RWPE2 (cell line): ENCODE measurements at regions not wholly inside any gene's neighbourhood (a gene's known extent, or its start where the extent isn't known, plus 50 kb on each side); places are given as distances from the start of the nearest gene placed in this dataset.

Source experiments
- ATAC-seq: fragments of 200-7000 bp; cut with Tn5 transposase; 3 replicates; pipeline ENCODE4 v1.9.1; 2021; ENCODE audit warnings: low read depth
- DNase-seq: peaks from one replicate; pipeline ENCODE4 v3.0.0-alpha.2; 2020; ENCODE audit warnings: low spot score
- H3K27ac ChIP-seq: fragments of 450-650 bp; 2 replicates; pipeline ENCODE4 v1.5.1; 2017; ENCODE audit warnings: mild to moderate bottlenecking; ENCODE audit not compliant: poor library complexity, severe bottlenecking
- H3K27me3 ChIP-seq: fragments of 250-450 bp; sonication (Bioruptor Pico); 2 replicates; pipeline ENCODE4 v1.5.1; 2021; ENCODE audit warnings: mild to moderate bottlenecking, moderate library complexity; ENCODE audit not compliant: insufficient read depth, poor library complexity, severe bottlenecking
- H3K36me3 ChIP-seq: fragments of 250-450 bp; sonication (Bioruptor Pico); 2 replicates; pipeline ENCODE4 v1.5.1; 2020; ENCODE audit warnings: low read depth, mild to moderate bottlenecking, moderate library complexity
- H3K4me1 ChIP-seq: fragments of 250-450 bp; sonication (Bioruptor Pico); 2 replicates; pipeline ENCODE4 v1.5.1; 2021; ENCODE audit warnings: mild to moderate bottlenecking, moderate library complexity; ENCODE audit not compliant: insufficient read depth, poor library complexity, severe bottlenecking
- H3K4me3 ChIP-seq: fragments of 250-450 bp; sonication (Bioruptor Pico); 2 replicates; pipeline ENCODE4 v1.5.1; 2021; ENCODE audit warnings: mild to moderate bottlenecking, moderate library complexity; ENCODE audit not compliant: severe bottlenecking
- H3K9me3 ChIP-seq: fragments of 250-450 bp; sonication (Bioruptor Pico); 2 replicates; pipeline ENCODE4 v1.5.1; 2021; ENCODE audit warnings: mild to moderate bottlenecking, moderate library complexity; ENCODE audit not compliant: severe bottlenecking
- CTCF ChIP-seq: fragments of 450-650 bp; IDR thresholded peaks from one replicate; pipeline ENCODE4 v1.5.1; 2017; ENCODE audit warnings: mild to moderate bottlenecking, moderate library complexity; ENCODE audit not compliant: poor library complexity, severe bottlenecking

DNA sequence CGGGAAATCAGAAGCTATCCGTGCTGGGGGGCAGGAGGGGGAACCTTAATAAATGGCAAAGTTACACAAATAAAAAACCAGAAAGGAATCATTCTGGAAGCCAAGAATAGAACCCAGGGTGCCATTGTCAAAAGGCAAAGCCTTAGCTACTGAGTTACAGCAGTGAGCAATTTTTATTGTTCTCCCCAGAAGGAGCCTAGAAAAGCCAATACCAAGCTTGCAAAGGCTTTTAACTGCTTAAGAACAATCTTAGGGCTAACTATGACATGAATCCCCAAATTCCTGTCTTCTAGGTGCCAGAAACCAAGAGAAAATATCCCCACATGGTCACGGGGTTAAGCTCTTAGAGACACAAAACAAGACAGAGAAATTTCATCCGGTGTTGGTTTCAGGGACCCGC, 482.7 kb downstream of the CCSER2 start:
- DNase-seq, result no peak
- no peaks in the 10 kb centered on the region for H3K36me3 ChIP-seq
- H3K4me3 ChIP-seq, result no peak overlapping the region
- H3K27ac ChIP-seq, result no peak overlapping the region
- no peaks in the 10 kb centered on the region for H3K9me3 ChIP-seq
- TF ChIP-seq CTCF, result no peak
- no peak for ATAC-seq
- H3K27me3 ChIP-seq, result no peaks in the 10 kb centered on the region
- H3K4me1 ChIP-seq, result no peaks in the 10 kb centered on the region

- H3K4me3 ChIP-seq, result no peak overlapping the region
- no peaks in the 10 kb centered on the region for H3K27me3 ChIP-seq
- H3K4me1 ChIP-seq, result no peaks in the 10 kb centered on the region
- H3K9me3 ChIP-seq, result no peaks in the 10 kb centered on the region
- H3K27ac ChIP-seq, result no peak overlapping the region
- TF ChIP-seq CTCF, result no peak
- H3K36me3 ChIP-seq, result no peaks in the 10 kb centered on the region
- no peak for DNase-seq
- ATAC-seq, result no peak
Measured at GRCh38 chr10:84818961-84819360, 490.6 kb downstream of the CCSER2 start.

DNA sequence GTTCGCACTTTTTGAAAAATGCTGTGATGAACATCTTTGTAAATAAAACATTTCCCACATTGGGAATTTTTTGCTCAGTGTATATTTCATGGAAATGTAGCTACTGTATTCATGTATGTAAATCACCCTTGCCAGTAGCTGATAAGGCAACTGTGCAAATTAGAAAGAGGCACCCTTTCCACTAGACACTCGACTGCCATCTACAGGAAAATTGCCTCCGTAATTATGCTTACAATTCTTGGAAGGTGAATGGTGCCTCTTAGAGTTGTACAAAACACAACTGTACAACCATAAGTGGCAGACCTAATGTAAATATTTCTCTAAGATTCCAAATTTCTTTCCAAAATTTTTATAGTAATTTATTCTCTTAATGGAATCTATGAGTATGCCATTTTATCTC, 491.7 kb downstream of the CCSER2 start:
- ATAC-seq (no peak), DNase-seq (no peak)
- peak; percentile 30 for TF ChIP-seq CTCF
- Histone ChIP-seq H3K27me3 (no peaks in the 10 kb centered on the region), H3K9me3 (no peaks in the 10 kb centered on the region), H3K27ac (no peak overlapping the region), H3K4me3 (no peak overlapping the region), H3K4me1 (no peaks in the 10 kb centered on the region), H3K36me3 (no peaks in the 10 kb centered on the region)

DNA sequence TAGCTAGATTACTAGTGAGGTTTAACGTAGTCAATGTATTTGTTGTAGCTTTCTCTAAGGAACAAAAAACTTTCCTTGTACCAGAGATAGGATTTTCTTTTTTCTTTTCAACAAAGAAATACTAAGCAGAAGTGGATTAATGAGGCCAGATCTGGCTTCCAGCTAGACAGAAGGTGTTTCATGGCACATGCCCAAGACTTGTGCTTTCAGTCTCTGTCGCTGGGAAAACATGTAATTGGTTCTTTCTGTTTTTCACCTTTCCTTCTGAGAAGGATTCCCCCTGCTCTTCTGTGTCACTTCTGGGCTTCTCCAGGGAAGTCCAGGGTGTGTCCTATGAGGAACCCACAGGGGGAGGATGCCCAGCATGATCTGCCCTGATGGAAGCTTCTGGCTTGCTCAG, 492.2 kb downstream of the CCSER2 start:
- Histone ChIP-seq H3K9me3 (no peaks in the 10 kb centered on the region), H3K4me3 (no peak overlapping the region), H3K36me3 (no peaks in the 10 kb centered on the region), H3K27ac (no peak overlapping the region), H3K27me3 (no peaks in the 10 kb centered on the region), H3K4me1 (no peaks in the 10 kb centered on the region)
- ATAC-seq, result no peak
- no peak for DNase-seq
- TF ChIP-seq CTCF, result no peak

GRCh38 chr10:84822931-84823630, 494.7 kb downstream of the CCSER2 start:
- Histone ChIP-seq H3K27me3 (no peaks in the 10 kb centered on the region), H3K9me3 (no peaks in the 10 kb centered on the region), H3K27ac (no peak overlapping the region), H3K4me1 (no peaks in the 10 kb centered on the region), H3K4me3 (no peak overlapping the region), H3K36me3 (no peaks in the 10 kb centered on the region)
- no peak for TF ChIP-seq CTCF
- ATAC-seq (no peak), DNase-seq (no peak)
